ENCODE measurements at regions not wholly inside any gene's neighbourhood (a gene's known extent, or its start where the extent isn't known, plus 50 kb on each side); places are given as distances from the start of the nearest gene placed in this dataset.
"Not testable (repeated sequence)": the region's sequence is repeated elsewhere in the genome, so short reads cannot be mapped to it uniquely, and the experiment has no call there.

DNA sequence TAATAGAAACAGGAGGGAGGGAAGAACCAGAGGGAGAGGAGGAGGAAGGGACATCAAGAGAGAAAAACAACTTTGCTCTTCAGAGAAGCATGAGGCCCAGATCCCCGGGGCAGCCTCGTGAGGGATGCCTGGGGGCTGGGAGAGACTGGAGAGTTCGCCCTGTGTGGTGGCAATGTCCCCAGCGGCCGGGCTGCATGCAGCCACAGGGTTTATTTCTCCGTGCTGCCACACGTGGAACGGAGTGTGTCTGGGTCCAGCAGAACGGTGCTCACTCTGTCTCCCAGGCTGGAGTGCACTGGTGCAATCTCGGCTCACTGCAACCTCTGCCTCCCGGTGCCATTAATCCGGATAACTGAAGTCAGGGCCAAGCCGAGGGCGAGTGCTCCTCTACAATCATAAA lies 257.7 kb downstream of the ACTR3B start:
- no peak for FAIRE-seq

DNA sequence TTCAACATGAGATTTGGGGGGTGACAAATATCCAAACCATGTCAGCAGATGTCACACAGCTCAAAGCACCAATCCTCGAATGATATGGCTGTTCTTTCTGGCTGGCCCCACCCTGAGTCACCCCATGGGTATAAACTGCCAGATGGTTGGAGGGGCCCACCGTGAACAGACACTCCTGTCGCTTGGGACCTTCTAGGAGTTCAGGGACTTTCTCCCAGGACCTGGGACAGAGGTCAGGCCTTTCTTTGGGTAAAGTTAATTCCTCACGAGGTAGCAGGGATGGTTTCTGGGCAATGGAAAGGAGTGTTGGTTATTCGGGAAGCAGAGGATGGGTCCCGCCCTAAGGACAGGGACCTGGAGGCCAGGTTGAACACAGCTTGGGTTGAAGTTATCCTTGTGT lies 262.0 kb downstream of the ACTR3B start:
- FAIRE-seq: no peak

DNA sequence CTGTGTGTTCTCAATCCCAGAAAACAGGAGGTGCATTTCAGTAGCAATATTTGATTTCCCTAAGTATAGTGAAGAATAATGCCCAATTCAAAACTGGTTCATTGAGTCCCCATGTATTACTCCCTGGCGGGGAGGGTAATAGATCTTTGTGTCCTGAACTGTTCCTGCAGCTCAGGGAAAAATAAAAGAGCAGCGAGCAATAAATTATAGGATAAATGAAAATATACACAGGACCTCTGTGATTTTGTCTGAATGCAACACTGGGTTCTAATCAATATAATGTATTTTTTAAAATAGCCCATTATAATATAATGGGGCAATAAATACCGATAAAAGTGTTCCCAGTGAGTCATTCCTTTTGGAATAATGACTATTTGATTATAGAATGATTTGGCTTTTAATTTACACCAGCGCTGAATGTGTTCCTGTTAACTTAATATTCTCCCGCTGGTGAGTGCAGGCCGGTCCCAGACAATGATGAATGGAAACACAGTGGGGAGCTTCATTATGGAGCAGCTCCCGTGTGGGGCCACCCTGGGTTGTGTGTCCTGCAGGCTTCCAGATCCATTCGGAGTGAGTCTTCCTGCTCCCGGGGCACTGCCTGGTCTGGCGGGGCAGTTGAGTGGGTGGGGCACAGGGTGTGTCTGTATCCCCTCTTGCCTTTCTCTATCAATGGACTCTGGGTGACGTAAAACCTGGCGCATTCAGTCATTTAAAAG lies 263.1 kb downstream of the ACTR3B start:
- no peak for FAIRE-seq

DNA sequence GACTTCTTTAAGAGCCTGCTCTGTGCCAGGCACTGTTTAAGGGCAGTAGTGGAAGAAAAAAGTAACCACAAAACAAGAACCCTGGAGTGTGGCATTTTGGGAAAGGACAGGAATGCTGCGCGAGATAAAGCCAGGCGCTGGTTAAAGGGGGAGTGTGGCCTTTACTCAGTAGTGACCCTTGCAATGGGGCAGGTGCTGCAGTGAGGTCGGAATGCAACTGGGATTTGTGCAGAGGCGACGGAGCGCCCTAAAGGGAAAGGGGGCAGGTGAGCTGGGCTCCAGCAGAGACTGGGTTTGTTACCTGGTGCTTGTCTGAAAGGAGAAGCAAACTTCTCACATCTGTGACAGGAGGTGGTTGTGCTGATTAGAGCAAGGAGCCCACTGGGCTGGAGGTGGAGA lies 263.6 kb downstream of the ACTR3B start:
- FAIRE-seq: no peak

DNA sequence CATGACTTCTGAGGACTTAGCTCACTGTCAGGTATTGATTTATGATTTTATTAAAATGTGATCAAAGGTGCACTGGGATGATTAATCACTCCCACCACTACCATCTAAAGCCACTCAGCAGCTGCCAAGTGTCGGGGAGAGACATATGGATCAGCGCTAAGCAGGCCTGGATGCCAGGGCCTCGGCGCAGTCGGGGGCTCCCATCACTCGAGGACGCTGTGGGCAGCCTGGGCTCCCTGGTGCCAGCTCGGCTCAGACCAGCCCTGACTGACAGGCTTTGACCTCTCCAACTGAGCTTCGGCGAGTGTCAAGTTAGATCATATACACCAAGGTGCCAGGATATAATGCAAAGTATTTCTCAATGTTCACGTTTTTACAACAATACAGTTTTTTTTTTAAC lies 267.7 kb downstream of the ACTR3B start:
- no peak for FAIRE-seq

DNA sequence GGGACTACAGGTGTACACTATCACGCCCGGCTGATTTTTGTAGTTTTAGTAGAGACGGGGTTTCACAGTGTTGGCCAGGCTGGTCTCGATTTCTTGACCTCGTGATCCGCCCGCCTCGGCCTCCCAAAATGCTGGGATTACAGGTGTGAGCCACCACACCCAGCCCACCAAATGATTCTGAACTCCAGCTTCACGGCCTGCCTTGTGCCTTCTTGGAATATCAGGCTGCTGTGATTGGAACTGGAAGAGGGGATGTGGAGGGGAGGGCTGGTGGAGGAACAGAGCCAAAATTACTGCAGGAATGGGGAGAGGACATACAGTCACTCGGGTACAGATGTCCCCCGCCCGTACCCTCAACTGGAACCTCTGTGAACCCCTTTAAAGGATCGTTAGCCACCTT lies 268.4 kb downstream of the ACTR3B start:
- FAIRE-seq: no peak

DNA sequence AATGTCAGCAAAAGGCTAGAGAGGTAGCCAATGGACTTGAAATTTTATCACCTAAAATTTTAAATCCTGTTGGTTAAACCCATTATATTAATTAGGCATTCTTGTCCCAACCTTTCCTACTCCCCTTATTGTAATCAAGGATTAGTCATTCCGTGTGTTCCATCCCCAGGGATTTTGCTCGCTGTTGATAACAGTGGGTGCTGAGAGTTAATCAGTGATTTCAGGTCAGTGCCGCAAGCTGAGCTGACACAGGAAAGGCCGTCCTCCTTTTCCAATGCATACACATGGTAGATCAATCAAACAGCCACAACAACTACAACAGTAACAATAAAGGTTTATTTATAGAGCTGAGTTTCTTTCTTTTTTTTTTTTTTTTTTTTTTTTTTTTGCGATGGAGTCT lies 271.4 kb downstream of the ACTR3B start:
- no peak for FAIRE-seq

DNA sequence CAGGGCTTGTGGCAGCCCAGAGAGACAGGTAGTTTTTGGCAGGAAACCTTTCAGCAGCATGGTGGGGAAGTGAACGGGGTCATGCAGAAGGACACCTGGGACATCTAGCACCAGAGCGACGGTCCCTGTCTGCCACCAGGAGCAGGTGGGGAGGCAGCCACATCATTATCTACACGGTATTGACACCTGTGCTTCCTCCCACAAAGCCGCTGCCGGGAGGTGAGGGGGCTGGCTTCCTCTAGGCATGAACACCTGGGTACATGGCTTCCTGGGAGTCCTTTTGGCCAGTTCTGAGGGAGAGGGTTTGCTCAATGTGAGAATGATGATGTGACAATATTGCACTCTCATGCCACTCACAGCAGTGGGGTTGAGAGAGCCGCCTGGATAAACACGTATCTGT lies 275.2 kb downstream of the ACTR3B start:
- FAIRE-seq: no peak

DNA sequence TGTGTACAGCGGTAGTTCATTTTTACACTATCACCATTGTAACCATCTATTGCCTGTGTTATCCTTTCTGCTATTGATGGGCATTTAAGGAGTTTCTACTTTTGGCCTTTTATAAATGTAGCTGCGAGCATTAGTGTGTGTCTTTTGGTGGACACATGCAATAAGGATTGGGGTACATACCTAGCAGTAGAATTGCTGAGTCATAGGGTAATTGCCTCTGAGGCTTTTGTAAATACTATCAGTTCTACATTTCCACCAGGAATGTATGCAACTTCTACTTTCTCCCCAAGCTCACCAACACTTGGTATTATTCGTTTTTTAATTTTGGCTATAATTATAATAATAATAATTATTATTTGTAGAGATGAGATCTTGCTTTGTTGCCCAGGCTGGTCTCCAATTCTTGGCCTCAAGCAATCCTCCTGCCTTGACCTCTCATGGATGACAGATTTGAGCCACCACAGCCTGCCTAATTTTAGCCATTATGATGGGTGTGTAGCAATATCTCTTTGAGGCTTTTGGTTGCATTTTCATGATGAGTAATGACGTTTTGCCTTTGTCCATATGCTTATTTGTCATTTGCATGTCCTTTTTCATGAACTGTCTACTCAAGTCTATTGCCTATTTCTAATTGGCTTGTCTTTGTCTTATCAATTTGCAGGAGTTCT lies 277.0 kb downstream of the ACTR3B start:
- FAIRE-seq: no peak

DNA sequence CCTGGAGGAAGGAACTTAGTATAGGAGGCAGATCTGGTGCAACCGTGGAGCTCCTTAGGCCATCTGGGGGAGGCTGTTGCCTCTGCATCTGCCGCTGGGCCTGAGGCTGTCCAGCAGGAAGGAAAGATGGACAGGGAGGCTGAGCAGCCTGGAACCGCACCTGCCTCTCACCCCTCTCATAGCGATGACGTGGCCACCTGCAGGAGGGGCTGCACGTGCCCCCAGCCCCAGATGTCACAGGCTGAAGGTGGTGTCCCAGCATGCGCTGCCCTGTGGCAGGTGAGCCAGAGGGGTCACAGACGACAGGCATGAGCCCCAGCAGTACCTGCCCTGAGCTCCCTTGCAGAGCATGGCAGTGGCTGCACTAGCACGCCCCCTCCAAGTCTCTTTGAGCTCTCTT lies 283.9 kb downstream of the ACTR3B start:
- no peak for FAIRE-seq

DNA sequence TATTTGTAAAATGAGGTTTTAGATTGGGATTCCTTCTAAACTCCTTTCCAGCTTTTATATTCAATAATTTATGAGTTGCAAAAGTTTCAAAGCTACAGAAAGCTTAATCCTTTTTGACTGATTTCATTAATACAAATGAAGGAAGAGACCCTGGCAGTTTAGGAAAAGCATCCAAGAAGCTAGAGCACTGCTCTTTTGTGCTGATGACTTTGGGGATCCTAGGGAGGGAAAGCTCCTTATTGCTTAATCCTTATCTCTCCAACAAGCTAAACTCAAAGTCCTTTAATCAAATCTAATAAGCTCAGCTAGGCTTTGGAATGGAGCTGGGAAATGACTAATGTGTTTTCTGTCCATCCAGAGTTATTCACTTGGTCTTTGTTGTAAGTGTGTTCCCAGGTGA lies 285.4 kb downstream of the ACTR3B start:
- no peak for FAIRE-seq

DNA sequence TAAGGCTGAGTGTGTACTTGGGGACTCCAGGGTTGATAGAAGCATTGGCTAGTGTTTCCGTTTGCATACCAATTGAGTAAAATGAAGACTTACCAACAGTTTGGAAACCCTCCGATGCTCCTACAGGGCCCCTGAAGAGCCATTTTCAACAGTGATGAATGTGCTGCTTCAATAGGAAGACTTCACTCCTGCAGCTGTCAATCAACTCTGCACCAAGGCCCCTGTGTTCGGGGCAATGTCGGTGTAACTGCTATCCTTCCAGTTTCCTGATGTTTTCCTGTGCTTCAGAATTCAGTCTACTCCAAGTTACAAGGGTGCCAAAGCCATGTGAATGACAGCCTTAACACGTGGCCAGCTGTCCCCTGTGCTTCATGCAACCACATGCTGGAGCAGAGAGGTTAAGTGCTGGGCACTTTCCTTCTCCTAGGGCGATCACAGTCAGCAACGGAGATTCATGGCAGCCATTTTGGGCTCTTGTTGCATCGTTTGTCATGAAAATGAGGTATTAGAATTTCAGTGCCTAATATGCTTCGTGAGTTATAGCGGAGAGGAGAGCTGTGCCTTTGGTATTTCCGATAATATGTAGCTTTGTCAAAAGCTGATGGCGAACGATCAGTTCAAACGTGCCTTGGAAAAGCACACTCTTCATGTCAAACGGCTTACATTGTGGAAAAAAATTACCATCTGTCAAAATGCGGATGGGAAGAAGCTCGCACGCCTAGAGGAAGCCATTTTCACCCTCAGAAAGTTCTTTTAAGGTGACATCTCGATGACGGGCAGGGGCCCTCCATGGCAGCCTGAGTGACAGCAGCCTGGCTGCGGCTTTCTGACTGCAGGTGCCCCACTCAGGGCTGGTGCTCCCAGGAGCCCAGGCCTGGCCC lies 287.8 kb downstream of the ACTR3B start:
- FAIRE-seq: no peak

DNA sequence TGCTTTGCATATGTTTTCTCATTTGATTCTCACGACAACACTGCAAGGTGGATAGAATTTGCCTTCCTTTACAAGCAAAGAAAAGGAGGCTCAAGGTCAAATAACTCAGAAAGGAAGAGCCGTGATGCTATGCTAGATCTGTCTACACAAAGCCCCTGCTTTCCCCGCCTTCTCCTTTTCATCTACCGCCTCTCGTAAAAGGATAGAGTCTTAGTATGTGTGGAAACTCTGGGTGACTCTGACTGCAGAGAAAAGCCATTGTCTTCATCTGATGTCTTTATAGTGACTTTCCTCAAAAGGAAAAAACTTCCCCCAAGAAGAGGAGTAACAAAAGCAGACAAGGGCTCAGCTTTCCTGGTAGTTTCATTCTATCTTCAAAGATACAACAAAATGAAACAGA lies 292.7 kb downstream of the ACTR3B start:
- no peak for FAIRE-seq

DNA sequence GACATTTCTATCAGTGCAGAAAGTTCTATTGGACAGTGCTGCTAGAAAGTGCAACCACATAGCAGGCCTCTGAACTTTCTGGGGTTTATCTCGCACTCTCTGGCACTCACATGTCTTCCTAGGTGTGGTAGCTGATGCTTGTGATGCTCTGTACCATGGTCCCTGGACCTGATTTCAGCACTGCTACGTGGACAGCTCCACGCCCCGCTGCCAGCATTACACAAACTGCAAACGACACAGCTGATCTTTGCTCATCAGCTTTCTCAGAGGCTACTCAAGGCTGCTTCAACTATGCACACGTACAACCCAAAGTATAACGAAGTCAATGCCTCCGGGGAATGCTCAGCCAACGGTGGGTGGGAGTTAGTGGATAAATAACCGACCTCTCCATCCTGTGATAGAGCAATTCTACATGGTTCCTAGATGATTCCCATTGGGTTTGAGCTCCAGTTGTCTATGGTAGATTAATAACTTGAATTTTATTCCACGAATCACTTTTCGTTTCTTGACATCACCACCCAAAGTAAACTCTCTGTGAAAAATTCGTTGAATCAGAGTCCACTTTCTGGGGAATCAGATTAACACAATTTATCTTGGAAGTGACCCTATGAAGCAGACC lies 302.5 kb downstream of the ACTR3B start:
- no peak for FAIRE-seq

DNA sequence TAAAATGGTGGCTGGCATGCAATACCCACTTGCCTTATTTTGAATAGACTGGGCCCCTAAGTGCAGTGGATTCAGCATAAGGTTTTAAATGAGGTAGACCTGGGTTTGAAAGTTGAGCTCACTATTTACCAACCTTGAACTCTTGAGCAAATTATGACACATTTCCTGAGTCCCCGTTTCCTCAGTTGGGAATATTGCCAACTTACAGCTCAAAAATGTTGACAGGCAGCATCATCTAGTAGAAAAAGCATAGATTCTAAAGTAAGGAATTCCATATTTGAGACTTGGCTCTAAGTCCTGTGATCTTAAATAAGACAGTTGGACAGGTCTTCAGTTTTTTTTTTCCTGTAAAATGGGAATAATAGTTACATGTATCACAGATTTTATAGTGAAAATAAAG lies 305.5 kb downstream of the ACTR3B start:
- FAIRE-seq: no peak

DNA sequence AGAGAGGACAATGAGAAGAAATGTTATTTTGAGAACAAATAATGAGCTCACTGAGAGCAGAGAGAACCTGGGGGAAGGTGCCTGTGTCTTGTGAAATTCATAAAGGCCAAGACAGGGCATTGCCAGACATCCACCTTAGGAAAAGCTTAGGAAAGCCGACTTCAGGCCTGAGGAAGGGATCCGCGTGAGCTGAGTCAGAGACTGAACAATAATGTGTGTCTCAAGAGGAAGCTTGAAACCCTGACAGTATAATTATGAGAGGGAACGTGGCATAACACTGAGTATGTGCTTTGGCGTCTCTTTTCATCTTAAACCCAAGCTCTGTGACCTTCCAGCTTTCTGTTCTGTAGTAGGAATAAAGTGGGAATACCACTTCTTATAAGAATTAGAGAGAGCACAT lies 307.2 kb downstream of the ACTR3B start:
- no peak for FAIRE-seq

DNA sequence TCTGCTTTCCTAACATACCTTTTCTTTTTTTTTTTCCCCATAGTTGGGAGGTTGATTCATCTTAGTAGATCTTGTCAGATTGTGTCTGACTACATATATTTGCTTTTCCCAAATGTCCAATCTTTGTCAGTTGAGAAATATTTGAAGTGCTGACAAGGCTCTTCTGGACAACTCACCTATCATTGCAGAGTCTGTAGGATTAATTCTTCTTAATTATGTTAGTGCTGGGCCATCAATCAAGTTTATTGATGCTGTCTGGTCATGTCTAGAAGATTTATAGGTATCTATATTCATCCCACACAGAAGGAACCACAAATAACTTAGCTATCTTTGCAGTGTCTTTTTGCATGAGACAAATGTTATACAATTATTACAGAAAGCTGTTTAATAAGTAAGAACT lies 310.6 kb downstream of the ACTR3B start:
- FAIRE-seq: no peak

DNA sequence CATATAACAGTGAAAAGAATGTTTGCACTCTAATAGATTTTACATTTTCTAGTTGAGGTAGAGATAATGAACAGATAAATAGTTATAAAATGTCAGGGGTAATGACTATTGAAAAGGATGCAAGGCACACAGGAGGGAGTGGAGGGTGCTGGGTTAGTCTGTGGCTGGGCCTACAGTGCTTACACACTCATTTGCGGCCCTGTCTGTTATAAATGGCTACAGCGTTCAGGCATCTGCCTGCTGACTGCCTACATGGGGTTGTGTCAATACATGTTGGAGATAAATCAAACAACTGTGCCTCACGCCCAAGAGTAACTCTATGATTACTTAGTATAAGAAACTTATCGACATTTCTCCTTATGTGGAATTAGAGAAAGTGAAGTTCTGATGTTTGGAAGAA lies 313.3 kb downstream of the ACTR3B start:
- no peak for FAIRE-seq

DNA sequence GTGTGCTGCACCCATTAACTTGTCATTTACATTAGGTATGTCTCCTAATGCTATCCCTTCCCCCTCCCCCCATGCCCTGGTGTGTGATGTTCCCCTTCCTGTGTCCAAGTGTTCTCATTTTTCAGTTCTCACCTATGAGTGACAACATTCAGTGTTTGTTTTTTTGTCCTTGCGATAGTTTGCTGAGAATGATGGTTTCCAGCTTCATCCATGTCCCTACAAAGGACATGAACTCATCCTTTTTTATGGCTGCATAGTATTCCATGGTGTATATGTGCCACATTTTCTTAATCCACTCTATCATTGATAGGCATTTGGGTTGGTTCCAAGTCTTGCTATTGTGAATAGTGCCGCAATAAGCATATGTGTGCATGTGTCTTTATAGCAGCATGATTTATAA lies 316.7 kb downstream of the ACTR3B start:
- FAIRE-seq: not testable (repeated sequence)

DNA sequence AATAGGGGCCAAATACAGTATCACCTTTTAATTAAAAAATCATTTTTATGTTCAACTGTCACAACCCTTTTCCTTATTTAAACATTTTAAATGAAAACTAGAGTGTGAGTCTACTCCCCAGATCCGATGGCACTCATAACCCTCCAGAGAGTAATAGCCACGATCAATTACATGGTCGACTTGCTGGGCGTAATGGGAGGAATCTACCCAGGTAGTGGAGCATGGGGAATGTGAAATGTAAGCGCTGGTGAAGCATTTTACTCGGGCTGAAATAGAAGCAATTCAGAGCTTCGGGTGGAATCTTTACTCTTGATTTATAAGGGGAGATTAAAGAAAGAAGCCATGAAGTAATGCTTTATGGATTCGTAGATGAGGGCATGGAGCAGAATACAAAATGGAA lies 321.9 kb downstream of the ACTR3B start:
- FAIRE-seq: no peak

DNA sequence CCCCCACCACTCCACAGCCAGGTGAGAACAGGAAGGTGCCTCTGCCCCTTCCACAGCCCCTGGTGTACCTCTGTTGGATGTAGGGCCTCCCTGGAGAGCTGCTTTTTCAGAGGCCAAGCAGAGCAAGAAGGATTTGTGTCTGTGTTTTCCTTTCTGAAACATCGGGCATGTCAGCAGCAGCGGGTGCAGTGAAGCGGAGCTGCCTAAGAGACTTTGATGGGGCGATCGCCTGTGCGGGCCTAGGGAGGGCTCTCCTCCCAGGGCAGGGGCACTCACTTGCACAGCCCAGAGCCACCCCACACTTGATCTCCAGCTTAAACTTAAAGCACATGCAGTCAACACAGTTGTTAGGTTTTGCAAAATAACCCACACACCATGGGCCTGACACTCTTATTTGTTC lies 324.7 kb downstream of the ACTR3B start:
- FAIRE-seq: no peak

DNA sequence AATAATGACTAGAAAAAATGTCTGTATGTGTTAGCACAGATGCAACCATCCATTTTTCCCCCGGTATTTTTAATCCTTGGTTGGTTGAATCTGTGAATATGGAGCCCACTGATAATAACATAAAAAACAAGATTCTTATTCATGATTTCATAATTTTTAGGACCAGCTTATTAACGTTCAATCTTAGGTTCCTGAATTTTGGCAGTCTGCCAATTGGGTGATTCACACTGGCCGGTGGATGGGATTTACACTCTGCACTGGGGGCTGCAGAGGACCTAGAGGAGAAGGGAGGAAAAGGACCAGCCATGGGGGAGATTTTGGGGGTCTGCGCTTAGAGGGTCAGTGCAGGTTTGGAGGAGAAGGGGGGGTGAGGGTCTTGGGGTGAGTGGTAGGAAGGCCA lies 327.9 kb downstream of the ACTR3B start:
- FAIRE-seq: no peak

DNA sequence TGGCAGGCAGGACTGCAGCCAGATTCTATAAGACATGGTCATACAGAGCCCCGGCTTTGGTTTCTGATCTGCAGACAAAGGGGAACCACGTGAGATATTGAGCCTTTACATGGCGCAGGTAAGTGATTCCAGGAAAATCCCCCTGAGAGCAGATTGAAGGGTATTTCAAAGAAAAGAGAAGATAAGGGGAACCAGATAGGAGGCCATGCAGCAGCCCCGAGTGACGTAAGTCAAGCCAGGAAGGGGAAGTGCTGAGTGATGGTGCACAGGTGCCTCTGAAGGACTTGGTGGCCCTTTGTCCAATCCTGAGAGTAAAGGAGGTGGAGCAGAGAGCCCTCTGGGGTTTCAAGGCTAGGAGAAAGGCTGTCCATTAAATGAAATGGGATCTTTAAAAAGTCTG lies 329.0 kb downstream of the ACTR3B start:
- no peak for FAIRE-seq

DNA sequence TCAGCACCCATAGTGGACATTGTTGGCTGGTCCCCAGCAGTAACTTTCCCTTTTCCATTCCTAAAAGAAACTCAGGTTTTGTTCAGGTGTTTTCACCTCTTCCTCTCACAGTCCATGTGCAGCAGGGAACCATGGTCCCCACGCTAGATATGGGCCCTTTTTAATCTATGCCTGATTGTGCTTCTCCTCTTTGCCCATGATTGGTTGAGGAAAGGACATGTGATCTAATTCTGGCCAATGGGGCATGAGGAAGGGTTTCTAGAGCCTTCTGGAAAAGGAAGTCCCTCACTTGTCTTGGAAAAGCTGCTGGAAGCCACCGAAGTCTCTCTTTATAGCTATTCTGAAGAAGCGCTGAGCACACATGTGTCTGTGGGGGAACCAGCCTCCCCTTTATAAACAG lies 330.7 kb downstream of the ACTR3B start:
- no peak for FAIRE-seq
